ENCODE measurements at regions not wholly inside any gene's neighbourhood (a gene's known extent, or its start where the extent isn't known, plus 50 kb on each side); places are given as distances from the start of the nearest gene placed in this dataset.

- no peaks in the 10 kb centered on the region for H3K27me3 ChIP-seq
- no peak overlapping the region for H3K4me3 ChIP-seq
- no peak for TF ChIP-seq CTCF (IDR thresholded peaks at IDR 0.05)
- peaks cover 3 to 10% of the 10 kb centered on the region in 2 donors for H3K4me1 ChIP-seq
- DNase-seq (ENCODE audit: low spot score in 2 of 2), result no peak
- H3K27ac ChIP-seq, result no peak overlapping the region
- intact Hi-C loops (cut with DNase I), result no loop called here
- no peaks in the 10 kb centered on the region for H3K36me3 ChIP-seq
- H3K9me3 ChIP-seq, result no peaks in the 10 kb centered on the region
Measured at GRCh38 chr5:33317271-33317670, 123.5 kb upstream of the TARS1 start.

DNA sequence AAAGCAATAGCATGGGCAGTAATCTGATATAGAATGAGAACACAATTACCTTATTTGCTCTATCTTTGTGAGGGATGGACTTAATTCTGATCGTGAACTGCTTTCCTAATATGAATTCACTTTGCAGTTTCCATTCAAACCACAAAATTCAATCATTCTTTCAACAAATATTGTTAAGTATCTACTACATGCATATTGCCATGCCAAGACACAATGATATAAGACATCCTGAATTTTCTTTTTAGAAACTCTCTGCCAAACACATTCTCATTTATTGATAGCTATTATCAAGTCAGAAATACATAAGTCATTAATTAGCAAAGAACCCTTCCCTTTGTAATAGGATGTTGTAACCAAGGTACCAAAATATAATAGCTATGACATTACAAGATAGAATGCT is 121.6 kb upstream of the TARS1 start:
- Histone ChIP-seq H3K27me3 (no peaks in the 10 kb centered on the region), H3K27ac (peak overlapping the region in 1 of 2 donors; percentile 78), H3K36me3 (no peaks in the 10 kb centered on the region), H3K9me3 (no peaks in the 10 kb centered on the region), H3K4me1 (peaks cover 3 to 10% of the 10 kb centered on the region in 2 donors), H3K4me3 (no peak overlapping the region)
- no peak for TF ChIP-seq CTCF (IDR thresholded peaks at IDR 0.05)
- intact Hi-C loops (cut with DNase I), result no loop called here
- no peak for DNase-seq (ENCODE audit: low spot score in 2 of 2)

DNA sequence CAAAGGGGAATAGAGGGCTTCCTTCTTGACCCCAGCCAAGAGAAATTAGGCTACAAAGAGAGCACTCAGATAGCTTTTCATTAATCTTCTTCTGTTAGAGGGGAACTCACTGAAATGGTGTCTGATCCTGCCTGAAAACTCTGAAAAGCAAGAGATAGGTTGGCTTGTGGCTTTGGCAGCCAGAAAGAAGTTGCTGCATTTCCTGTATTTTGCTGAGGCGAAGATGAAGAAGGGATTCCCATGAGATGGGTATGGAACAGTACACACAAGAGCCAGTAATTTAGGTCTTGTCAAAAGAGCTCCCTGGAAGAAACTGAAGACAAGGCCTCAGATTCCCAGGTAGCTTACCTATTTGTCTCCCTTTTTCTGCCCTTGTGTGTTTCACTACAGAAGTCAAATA is 120.9 kb upstream of the TARS1 start:
- H3K9me3 ChIP-seq, result no peaks in the 10 kb centered on the region
- DNase-seq (ENCODE audit: low spot score in 2 of 2), result no peak
- no peaks in the 10 kb centered on the region for H3K27me3 ChIP-seq
- H3K4me3 ChIP-seq, result no peak overlapping the region
- H3K4me1 ChIP-seq, result peaks cover 3 to 10% of the 10 kb centered on the region in 2 donors
- H3K27ac ChIP-seq, result peak overlapping the region; percentile 61 to 78
- TF ChIP-seq CTCF (IDR thresholded peaks at IDR 0.05), result no peak
- H3K36me3 ChIP-seq, result no peaks in the 10 kb centered on the region
- intact Hi-C loops (cut with DNase I), result no loop called here

DNA sequence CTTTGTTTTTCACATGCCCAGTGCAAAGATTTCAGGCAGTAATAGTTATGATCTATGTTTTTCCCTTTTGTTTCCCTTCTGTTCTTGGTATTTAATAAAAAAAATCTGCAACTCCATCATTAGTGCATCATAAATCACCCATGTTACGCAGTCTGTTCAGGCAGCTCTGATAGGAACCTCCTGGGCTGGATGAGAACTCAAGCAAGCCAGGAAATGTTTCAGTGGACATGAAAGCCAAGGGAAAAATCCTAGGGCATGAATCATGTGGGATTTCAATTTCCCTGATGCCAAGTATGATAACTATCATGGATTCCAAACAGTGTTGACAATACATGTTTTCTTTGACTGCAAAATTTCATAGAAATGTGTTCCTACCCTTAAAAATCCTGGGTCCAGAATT is 119.7 kb upstream of the TARS1 start:
- no peaks in the 10 kb centered on the region for H3K27me3 ChIP-seq
- H3K36me3 ChIP-seq, result no peaks in the 10 kb centered on the region
- intact Hi-C loops (cut with DNase I), result no loop called here
- peaks cover 3 to 10% of the 10 kb centered on the region in 2 donors for H3K4me1 ChIP-seq
- H3K9me3 ChIP-seq, result no peaks in the 10 kb centered on the region
- H3K4me3 ChIP-seq, result no peak overlapping the region
- TF ChIP-seq CTCF (IDR thresholded peaks at IDR 0.05), result no peak
- peak overlapping the region; percentile 61 to 78 for H3K27ac ChIP-seq
- peak in 1 of 2 donors; percentile 83 for DNase-seq (ENCODE audit: low spot score in 2 of 2)

- Histone ChIP-seq H3K4me3 (no peak overlapping the region), H3K36me3 (no peaks in the 10 kb centered on the region), H3K27me3 (no peaks in the 10 kb centered on the region), H3K27ac (peak overlapping the region; percentile 38 to 50), H3K9me3 (no peaks in the 10 kb centered on the region), H3K4me1 (peaks cover 3 to 10% of the 10 kb centered on the region in 2 donors)
- no peak for TF ChIP-seq CTCF (IDR thresholded peaks at IDR 0.05)
- intact Hi-C loops (cut with DNase I), result no loop called here
- DNase-seq (ENCODE audit: low spot score in 2 of 2), result no peak
Measured at GRCh38 chr5:33322632-33323031, 118.1 kb upstream of the TARS1 start.

GRCh38 chr5:33324667-33325307 is 116.0 kb upstream of the TARS1 start:
- H3K4me3 ChIP-seq, result no peak overlapping the region
- H3K9me3 ChIP-seq, result no peaks in the 10 kb centered on the region
- intact Hi-C loops (cut with DNase I), result no loop called here
- peaks cover 3 to 10% of the 10 kb centered on the region in 2 donors for H3K4me1 ChIP-seq
- H3K27me3 ChIP-seq, result no peaks in the 10 kb centered on the region
- no peak overlapping the region for H3K27ac ChIP-seq
- no peak for TF ChIP-seq CTCF (IDR thresholded peaks at IDR 0.05)
- no peak for DNase-seq (ENCODE audit: low spot score in 2 of 2)
- no peaks in the 10 kb centered on the region for H3K36me3 ChIP-seq

All from ascending aorta (tissue), 2 donors.